NCI-H2107 (cell line): ENCODE measurements at regions not wholly inside any gene's neighbourhood (a gene's known extent, or its start where the extent isn't known, plus 50 kb on each side); places are given as distances from the start of the nearest gene placed in this dataset.
A peak's percentile ranks its signal among the peaks of the same experiment; 100 is the strongest.
"Not testable (repeated sequence)": the region's sequence is repeated elsewhere in the genome, so short reads cannot be mapped to it uniquely, and the experiment has no call there.

ENCODE experiments used
- DNase-seq: peaks from one replicate; lab custom pipeline; 2025; lab: John Stamatoyannopoulos, UW

DNA sequence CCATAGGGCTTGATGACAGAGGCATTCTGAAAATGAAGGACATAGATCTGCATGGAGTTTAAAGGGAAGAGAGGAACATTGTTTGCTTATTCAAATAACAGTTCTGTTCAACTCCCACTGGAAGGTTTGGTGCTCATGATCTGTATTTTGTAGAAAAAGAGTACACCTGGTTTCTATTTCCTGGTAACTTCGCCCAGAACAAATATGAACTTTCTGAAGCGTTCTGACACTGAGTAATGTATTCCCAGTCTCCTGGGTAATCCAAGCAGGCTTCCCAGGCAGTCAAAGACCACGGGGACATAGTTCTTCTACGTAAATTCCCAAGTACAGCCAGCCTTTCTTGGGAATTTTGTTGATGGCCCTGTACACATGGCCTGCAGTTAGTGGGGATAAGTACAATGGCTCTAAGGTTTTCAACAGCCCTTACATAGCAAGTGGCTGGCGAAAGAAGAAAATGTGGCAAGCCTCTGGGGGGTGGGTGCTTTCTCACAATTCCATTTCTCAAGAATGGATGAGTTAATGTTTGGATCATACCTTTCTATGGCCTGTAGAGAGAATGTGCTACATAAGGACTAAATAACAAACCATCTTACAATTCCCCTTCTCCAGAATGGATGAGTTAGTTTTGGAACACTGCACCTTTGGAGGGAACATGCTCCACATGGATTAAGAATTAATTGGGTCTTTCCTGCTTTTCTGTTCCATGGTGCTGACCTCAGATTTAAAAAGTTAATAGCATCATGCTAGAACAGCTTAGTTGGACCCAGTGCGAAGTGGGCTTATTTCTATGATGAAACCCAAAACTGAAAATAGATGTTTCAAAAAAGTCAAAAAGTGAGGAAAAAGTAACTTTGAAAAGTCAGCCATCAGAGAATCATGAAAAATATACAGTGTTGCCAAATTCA lies 52.7 kb downstream of the COL6A6 start:
- DNase-seq: no peak

- DNase-seq: no peak
These were observed 55.8 kb downstream of the COL6A6 start for GRCh38 chr3:130572769-130573168.

- no peak for DNase-seq
These were observed 59.6 kb downstream of the COL6A6 start for GRCh38 chr3:130576375-130577266.

- DNase-seq: no peak
These were observed 65.6 kb downstream of the COL6A6 start for GRCh38 chr3:130582457-130583153.

DNA sequence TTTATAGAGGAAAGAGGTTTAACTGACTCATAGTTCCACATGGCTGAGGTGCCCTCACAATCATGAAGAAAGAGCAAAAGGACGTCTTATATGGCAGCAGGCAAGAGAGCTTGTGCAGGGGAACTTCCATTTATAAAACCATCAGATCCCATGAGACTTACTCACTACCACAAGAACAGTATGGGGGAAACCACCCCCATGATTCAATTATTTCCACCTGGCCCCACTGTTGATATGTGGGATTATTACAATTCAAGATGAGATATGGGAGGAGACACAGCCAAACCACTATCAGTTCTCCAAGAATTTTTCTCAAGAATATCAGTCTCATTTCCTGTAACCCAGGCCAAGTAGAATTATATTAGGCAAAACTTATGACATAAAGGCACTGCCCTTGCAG lies 77.8 kb downstream of the COL6A6 start:
- not testable (repeated sequence) for DNase-seq

DNA sequence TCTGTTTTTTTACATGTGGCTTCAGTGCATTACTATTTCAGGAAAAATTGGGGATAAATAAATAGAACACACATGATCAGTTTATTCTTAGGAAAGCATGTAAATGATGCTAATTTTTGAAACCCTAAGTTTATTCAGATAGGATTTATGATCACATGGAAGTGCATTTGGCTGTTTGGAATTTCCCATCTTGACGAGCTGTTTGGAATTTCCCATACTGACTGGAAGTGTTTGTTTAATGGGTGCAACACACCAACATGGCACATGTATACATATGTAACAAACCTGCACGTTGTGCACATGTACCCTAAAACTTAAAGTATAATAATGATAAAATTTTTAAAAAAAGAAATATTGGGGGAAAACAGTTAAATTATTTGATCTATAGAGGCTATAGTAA lies 79.5 kb downstream of the COL6A6 start:
- no peak for DNase-seq

DNA sequence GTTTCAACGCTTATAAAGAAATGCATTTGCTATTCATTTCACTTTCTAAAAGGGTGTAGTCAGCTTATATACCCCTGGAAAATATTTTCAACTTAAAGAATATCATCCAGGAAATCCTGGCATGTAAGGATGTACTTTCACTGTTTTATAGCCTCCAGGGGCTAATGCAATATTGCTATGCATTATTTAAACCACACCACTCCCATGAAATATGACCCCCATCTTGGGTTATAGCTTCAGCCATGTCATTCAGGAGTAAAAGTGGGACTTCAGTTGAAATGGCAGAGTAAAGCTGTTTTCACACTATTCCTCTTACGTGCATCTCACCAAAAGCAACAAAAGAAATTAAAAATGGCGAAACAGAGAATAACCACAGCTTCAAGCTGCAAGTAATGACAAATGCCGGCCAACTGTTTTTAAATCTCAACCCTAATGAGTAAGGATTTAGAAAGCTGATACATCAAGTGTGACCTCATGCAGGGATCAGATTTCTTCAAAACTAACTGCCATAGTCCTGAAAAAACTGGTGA lies 84.5 kb downstream of the COL6A6 start:
- DNase-seq: peak; percentile 43

- DNase-seq: no peak
These were observed 87.8 kb downstream of the COL6A6 start for GRCh38 chr3:130604806-130605205.

DNA sequence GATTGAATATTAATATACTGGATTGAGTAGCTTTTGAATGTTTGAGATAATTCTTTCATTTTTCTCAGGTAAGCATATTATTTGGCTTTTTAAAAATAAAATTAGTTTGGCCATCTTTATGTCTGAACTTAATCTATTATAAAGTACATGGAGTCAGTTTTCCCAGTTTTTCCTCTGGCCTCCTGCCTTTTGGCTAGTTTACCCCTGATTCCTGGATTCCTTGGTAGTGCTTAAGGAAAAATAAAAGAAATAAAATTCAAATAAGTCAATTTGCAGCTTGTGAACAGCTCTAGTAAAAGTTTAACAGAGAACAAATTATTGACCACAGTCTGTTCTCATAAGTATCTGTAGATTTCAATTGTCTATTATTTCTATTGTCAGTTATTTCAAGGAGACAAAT lies 89.4 kb downstream of the COL6A6 start:
- DNase-seq: no peak

- DNase-seq: no peak
These were observed 90.7 kb downstream of the COL6A6 start for GRCh38 chr3:130607553-130608154.

DNA sequence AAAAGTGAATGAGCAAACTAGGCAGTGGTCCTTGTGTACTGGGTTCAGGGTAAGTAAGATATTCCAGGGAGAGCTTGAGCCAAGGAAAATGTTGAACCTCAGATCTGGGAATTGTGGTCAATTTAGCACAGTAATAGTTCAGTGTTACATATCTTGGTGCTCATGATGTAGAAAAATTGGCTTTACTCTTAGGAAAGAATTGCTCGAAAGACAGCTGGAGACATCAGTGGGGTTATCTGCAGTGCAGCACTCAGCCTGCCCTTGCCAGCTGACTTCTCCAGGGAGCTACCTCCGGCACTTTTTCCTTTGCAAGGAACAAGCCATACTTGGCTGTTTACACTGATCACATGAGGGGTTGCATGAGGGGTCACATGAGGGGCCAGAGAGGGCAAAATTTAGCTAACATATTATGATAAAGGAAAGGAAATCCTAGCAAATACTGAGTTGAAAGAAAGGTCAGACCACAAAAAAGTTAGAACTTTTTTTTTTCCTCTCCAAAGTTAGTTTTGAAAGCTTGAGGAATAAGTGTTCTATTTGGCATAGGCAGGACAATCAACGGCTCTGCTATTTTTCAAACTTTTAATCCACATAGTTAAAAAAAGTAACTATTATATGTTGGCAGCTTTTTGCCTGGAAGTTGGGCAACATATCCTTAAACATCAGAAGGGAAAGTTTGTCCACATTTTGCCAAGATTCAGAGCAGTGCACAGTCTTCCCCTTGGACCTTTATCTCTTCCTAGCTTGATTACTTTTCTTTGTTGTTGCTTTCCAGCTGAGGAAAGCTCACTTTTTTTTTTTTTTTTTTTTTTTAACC lies 92.4 kb downstream of the COL6A6 start:
- DNase-seq: no peak

GRCh38 chr3:130619196-130619595 lies 102.2 kb downstream of the COL6A6 start:
- no peak for DNase-seq

DNA sequence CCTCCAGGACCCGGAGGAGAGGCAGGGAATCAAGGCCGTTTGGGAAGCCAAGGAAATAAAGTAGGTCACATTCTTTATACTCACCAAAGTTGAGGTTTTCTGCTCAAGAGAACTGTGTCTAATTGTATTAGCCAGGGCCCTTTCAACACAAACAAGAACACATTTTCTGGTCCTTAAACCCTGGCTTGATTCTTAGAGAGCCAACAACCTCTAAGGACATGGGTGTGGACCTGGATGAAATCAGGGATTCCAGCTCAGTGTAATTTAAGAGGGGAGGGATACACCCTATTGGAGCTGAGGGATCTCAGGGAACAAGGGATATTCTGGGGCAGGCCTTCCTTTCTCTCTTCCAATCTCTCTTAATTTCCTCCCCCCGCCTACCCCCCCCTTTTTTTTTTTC lies 104.8 kb downstream of the COL6A6 start:
- no peak for DNase-seq

DNA sequence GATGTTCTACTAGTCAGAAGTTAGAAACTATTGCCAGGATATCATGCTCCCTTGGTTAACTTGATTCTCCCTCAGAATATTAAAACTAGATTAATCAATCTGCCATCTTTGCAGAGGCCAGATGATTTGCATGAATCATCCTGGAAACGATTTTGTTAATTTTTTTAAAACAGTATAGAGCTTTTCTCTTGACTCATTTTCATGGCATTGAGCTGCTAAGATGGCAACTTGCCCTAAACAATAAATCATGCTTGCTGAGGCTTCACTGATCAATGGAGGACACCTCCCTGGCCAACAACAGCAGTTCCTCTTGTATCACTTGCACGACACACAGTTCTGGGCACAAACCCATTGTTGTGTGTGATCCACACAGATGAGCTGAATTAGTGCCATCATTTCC lies 109.1 kb downstream of the COL6A6 start:
- DNase-seq: no peak

- no peak for DNase-seq
These were observed 110.3 kb downstream of the COL6A6 start for GRCh38 chr3:130627143-130627855.

DNA sequence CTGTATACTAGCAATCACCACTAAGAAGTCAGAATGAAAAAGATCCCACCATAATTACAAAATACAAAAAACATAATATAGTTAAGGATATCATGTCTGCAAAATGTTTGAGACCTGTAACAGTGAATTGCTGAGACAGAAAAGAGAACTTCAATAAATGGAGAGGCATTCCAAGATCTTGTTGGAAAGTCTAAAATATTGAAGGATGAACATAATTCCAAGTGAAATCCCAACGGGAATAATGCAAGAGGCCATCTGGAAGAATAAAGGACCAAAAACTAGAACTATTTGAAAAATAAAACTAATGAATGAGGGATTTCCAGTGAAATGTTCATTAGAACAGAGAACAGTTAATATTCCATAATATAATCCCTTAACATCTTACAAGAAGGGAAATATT lies 110.9 kb downstream of the COL6A6 start:
- no peak for DNase-seq
